GM12878 (cell line): ENCODE measurements at regions not wholly inside any gene's neighbourhood (a gene's known extent, or its start where the extent isn't known, plus 50 kb on each side); places are given as distances from the start of the nearest gene placed in this dataset.

Source experiments
- ATAC-seq: fragments of 200-7000 bp; cut with Tn5 transposase; 3 replicates; pipeline ENCODE4 v1.9.1; 2020; ENCODE audit warnings: mild to moderate bottlenecking, moderate library complexity
- BruUV-seq: library from RNA; stranded (reverse); fragments of 400-500 nt; replicated peaks from 2 replicates; lab custom pipeline; 2021; lab: Mats Ljungman, UMichigan
- CTCF ChIA-PET: fragments of 300-600 bp; sonication (Branson Sonifier 250); formaldehyde crosslinking; extraction: SDS; loops from one replicate; lab custom pipeline; 2021; ENCODE audit warnings: inconsistent platforms; lab: Yijun Ruan, JAX
- POLR2A ChIA-PET: fragments of 350-600 bp; formaldehyde crosslinking; extraction: SDS; loops from one replicate; lab custom pipeline; 2021; ENCODE audit warnings: inconsistent platforms; lab: Charles Lee
- RAD21 ChIA-PET: fragments of 300-600 bp; sonication (Branson Sonifier 250); formaldehyde crosslinking; loops from one replicate; lab custom pipeline; 2023; ENCODE audit warnings: antibody characterized with exemption; ENCODE audit not compliant: unreplicated experiment; lab: Charles Lee
- SMC1A ChIA-PET: fragments of 300-600 bp; sonication (Branson Sonifier 250); formaldehyde crosslinking; loops from one replicate; lab custom pipeline; 2023; ENCODE audit not compliant: unreplicated experiment, uncharacterized antibody; lab: Charles Lee
- DNase-seq: peaks from one replicate; pipeline ENCODE4 v3.0.0-alpha.2; 2011; ENCODE audit warnings: low read depth, low spot score
- FAIRE-seq: peaks from 3 replicates; lab custom pipeline; 2011; peaks lifted over from hg19 to GRCh38; lab: Jason Lieb, UNC
- H2AFZ ChIP-seq: 2 replicates; pipeline ENCODE4 v1.6.0; 2011; ENCODE audit warnings: low read depth, low read length, control low read depth; ENCODE audit not compliant: control insufficient read depth
- H3K27ac ChIP-seq: 2 replicates; pipeline ENCODE4 v1.5.1; 2011; ENCODE audit warnings: control low read depth; ENCODE audit not compliant: control insufficient read depth, insufficient read depth
- H3K27me3 ChIP-seq, 2 experiments: replicated peaks in 1 of 2; 2 replicates each; pipeline versions ENCODE4 v1.6.0 to v1.6.1; 2011; ENCODE audit warnings: low read length in 1 of 2; ENCODE audit not compliant: control insufficient read depth in 2 of 2, insufficient read depth in 2 of 2
- H3K36me3 ChIP-seq, 2 experiments: 2 replicates each; pipeline ENCODE4 v1.5.1; 2011; ENCODE audit warnings: low read length in 1 of 2; ENCODE audit not compliant: control insufficient read depth in 2 of 2, insufficient read depth in 2 of 2
- H3K4me1 ChIP-seq: 2 replicates; pipeline ENCODE4 v1.6.1; 2011; ENCODE audit warnings: mild to moderate bottlenecking, low read length, moderate library complexity, mixed read lengths; ENCODE audit not compliant: control insufficient read depth, insufficient read depth
- H3K4me2 ChIP-seq: 2 replicates; pipeline ENCODE4 v1.6.0; 2011; ENCODE audit warnings: control low read depth; ENCODE audit not compliant: control insufficient read depth, insufficient read depth
- H3K4me3 ChIP-seq: fragments of 200-600 bp; sonication (generic); 2 replicates; pipeline ENCODE4 v1.5.1; 2016
- H3K79me2 ChIP-seq: 2 replicates; pipeline ENCODE4 v1.6.0; 2011; ENCODE audit warnings: low read length; ENCODE audit not compliant: control insufficient read depth, insufficient read depth
- H3K9ac ChIP-seq: 2 replicates; pipeline ENCODE4 v1.8.0; 2011; ENCODE audit warnings: low read length, control low read depth, mixed read lengths; ENCODE audit not compliant: control insufficient read depth, insufficient read depth
- H3K9me3 ChIP-seq: replicated peaks from 3 replicates; pipeline ENCODE4 v1.5.1; 2011; ENCODE audit warnings: mild to moderate bottlenecking, low read length; ENCODE audit not compliant: control insufficient read depth, insufficient read depth
- H4K20me1 ChIP-seq: 2 replicates; pipeline ENCODE4 v1.6.0; 2011; ENCODE audit not compliant: control insufficient read depth, insufficient read depth
- CREM ChIP-seq: IDR thresholded peaks from 2 replicates; pipeline ENCODE4 v1.6.1; 2014; ENCODE audit warnings: antibody characterized with exemption, low read depth
- KDM1A ChIP-seq: fragments of 200-600 bp; sonication (generic); IDR thresholded peaks from 2 replicates; pipeline ENCODE4 v1.6.1; 2016; ENCODE audit warnings: borderline replicate concordance
- LARP7 ChIP-seq: fragments of 450-650 bp; IDR thresholded peaks from 2 replicates; pipeline ENCODE4 v1.6.1; 2017; ENCODE audit warnings: mild to moderate bottlenecking
- NFIC ChIP-seq: IDR thresholded peaks from 2 replicates; pipeline ENCODE4 v1.6.1; 2012; ENCODE audit warnings: low read depth, mild to moderate bottlenecking, inconsistent platforms, low read length, moderate library complexity
- NFYA ChIP-seq: IDR thresholded peaks from 2 replicates; pipeline ENCODE4 v1.6.1; 2011; ENCODE audit warnings: low read depth, mild to moderate bottlenecking, low read length, improper control_type of control experiment, borderline replicate concordance
- PML ChIP-seq: IDR thresholded peaks from 2 replicates; pipeline ENCODE4 v1.6.1; 2012; ENCODE audit warnings: low read length, inconsistent platforms
- POLR2AphosphoS5 ChIP-seq: IDR thresholded peaks from 2 replicates; pipeline ENCODE4 v1.6.1; 2011; ENCODE audit warnings: mild to moderate bottlenecking, low read length, inconsistent platforms
- RCOR1 ChIP-seq: conservative IDR thresholded peaks from 2 replicates; pipeline ENCODE4 v1.6.1; 2012; ENCODE audit warnings: low read depth, low read length, improper control_type of control experiment
- SIN3A ChIP-seq: IDR thresholded peaks from 2 replicates; pipeline ENCODE4 v1.6.1; 2012; ENCODE audit warnings: low read depth, low read length, improper control_type of control experiment
- SREBF1 ChIP-seq: IDR thresholded peaks from 2 replicates; pipeline ENCODE4 v1.6.1; 2012; ENCODE audit warnings: mild to moderate bottlenecking, low read length
- STAT3 ChIP-seq: IDR thresholded peaks from 2 replicates; pipeline ENCODE4 v1.6.1; 2011; ENCODE audit warnings: low read depth, low read length, improper control_type of control experiment
- TCF12 ChIP-seq: IDR thresholded peaks from 2 replicates; pipeline ENCODE4 v1.6.1; 2011; ENCODE audit warnings: low read depth, mild to moderate bottlenecking, low read length
- ZNF24 ChIP-seq: fragments of 450-650 bp; IDR thresholded peaks from 2 replicates; pipeline ENCODE4 v1.6.1; 2017; ENCODE audit warnings: antibody characterized with exemption, mild to moderate bottlenecking
- WGBS: methylation state at CpG from one replicate; pipeline ENCODE4 v1.1.6; 2016; ENCODE audit warnings: low lambda C conversion rate; ENCODE audit not compliant: insufficient replicate concordance, insufficient coverage; ENCODE audit errors: missing lambda C conversion rate; 5-methylcytosine and 5-hydroxymethylcytosine counted together
- in situ Hi-C: fragments of 300-500 bp; cut with MboI; formaldehyde crosslinking; loops from 9 replicates; pipeline ENCODE4 v1.14.3; 2018; ENCODE audit warnings: mixed read lengths
- intact Hi-C: fragments of 100-400 bp; cut with micrococcal nuclease; formaldehyde crosslinking; loops from one replicate; pipeline ENCODE4 v1.14.2; 2022; ENCODE audit not compliant: unreplicated experiment
- TF ChIP-seq, protein P1 (sequence below): fragments of 450-650 bp; IDR thresholded peaks from 2 replicates; pipeline ENCODE4 v1.6.1; 2017; ENCODE audit warnings: mild to moderate bottlenecking, moderate library complexity
- TF ChIP-seq, protein P2 (sequence below): IDR thresholded peaks from 2 replicates; pipeline ENCODE4 v1.6.1; 2012; ENCODE audit warnings: low read depth, low read length, improper control_type of control experiment

DNA sequence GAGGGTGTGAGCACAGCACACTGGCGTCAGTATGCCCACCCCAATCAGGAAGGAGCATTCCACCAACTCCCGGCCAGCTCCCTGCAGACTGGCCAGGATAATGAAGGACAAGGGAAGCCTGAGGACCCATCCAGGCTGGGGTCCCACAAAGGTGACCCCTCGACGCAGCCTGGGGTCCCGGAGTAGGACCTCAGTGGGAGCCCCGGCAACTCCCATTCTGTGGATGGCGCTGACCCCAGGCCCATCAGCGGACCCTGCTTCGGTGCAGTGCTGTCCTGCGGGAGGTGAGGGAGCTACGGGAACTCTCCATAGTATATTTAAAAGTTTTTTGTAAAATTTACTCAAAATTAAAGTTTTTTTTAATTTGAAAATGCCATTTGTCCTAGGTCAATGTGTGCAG is 137.7 kb upstream of the NKX1-1 start:
- no peaks in the 10 kb centered on the region for H3K36me3 ChIP-seq
- no peak overlapping the region for H3K4me3 ChIP-seq
- DNase-seq (no peak), FAIRE-seq (no peak), ATAC-seq (no peak)
- no peaks in the 10 kb centered on the region for H3K4me1 ChIP-seq
- H3K79me2 ChIP-seq: no peaks in the 10 kb centered on the region
- H3K9me3 ChIP-seq: no peaks in the 10 kb centered on the region
- H3K9ac ChIP-seq: no peak overlapping the region
- H3K4me2 ChIP-seq: no peak overlapping the region
- intact Hi-C loops (no loop called here), in situ Hi-C loops (no loop called here)
- no peaks in the 10 kb centered on the region for H4K20me1 ChIP-seq
- no peak overlapping the region for H3K27ac ChIP-seq
- ChIA-PET SMC1A (no interaction called here), POLR2A (no interaction called here), RAD21 (no interaction called here)
- H3K27me3 ChIP-seq: no peaks in the 10 kb centered on the region
- WGBS: 53% methylated on average over 11 of the region's 11 CpGs
- no peak overlapping the region for H2AFZ ChIP-seq
- no peak for TF ChIP-seq LARP7
- TF ChIP-seq TCF12: no peak
- TF ChIP-seq RCOR1: no peak
- no peak for TF ChIP-seq NFYA
- TF ChIP-seq PML: no peak
- TF ChIP-seq NFIC: no peak
- TF ChIP-seq KDM1A: no peak
- TF ChIP-seq, protein P1, sequence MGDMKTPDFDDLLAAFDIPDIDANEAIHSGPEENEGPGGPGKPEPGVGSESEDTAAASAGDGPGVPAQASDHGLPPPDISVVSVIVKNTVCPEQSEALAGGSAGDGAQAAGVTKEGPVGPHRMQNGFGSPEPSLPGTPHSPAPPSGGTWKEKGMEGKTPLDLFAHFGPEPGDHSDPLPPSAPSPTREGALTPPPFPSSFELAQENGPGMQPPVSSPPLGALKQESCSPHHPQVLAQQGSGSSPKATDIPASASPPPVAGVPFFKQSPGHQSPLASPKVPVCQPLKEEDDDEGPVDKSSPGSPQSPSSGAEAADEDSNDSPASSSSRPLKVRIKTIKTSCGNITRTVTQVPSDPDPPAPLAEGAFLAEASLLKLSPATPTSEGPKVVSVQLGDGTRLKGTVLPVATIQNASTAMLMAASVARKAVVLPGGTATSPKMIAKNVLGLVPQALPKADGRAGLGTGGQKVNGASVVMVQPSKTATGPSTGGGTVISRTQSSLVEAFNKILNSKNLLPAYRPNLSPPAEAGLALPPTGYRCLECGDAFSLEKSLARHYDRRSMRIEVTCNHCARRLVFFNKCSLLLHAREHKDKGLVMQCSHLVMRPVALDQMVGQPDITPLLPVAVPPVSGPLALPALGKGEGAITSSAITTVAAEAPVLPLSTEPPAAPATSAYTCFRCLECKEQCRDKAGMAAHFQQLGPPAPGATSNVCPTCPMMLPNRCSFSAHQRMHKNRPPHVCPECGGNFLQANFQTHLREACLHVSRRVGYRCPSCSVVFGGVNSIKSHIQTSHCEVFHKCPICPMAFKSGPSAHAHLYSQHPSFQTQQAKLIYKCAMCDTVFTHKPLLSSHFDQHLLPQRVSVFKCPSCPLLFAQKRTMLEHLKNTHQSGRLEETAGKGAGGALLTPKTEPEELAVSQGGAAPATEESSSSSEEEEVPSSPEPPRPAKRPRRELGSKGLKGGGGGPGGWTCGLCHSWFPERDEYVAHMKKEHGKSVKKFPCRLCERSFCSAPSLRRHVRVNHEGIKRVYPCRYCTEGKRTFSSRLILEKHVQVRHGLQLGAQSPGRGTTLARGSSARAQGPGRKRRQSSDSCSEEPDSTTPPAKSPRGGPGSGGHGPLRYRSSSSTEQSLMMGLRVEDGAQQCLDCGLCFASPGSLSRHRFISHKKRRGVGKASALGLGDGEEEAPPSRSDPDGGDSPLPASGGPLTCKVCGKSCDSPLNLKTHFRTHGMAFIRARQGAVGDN: no peak
- no peak for TF ChIP-seq SIN3A
- TF ChIP-seq STAT3: no peak
- TF ChIP-seq, protein P2, sequence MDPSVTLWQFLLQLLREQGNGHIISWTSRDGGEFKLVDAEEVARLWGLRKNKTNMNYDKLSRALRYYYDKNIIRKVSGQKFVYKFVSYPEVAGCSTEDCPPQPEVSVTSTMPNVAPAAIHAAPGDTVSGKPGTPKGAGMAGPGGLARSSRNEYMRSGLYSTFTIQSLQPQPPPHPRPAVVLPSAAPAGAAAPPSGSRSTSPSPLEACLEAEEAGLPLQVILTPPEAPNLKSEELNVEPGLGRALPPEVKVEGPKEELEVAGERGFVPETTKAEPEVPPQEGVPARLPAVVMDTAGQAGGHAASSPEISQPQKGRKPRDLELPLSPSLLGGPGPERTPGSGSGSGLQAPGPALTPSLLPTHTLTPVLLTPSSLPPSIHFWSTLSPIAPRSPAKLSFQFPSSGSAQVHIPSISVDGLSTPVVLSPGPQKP: no peak
- no peak for TF ChIP-seq SREBF1
- TF ChIP-seq CREM: no peak
- TF ChIP-seq ZNF24: no peak
- TF ChIP-seq POLR2AphosphoS5: no peak
- TF ChIP-seq, all 136 proteins: peak for 0
- BruUV-seq: no TSS peak
- CTCF ChIA-PET: no interaction called here
